ENCODE measurements at regions not wholly inside any gene's neighbourhood (a gene's known extent, or its start where the extent isn't known, plus 50 kb on each side); places are given as distances from the start of the nearest gene placed in this dataset.

GRCh38 chr4:112005027-112005426, 140.2 kb upstream of the FAM241A start:
- Histone ChIP-seq H3K4me1 (replicated peaks in 1 of 2) (no peaks in the 10 kb centered on the region), H3K9me3 (replicated peaks in 1 of 3) (no peaks in the 10 kb centered on the region), H3K27ac (no peak overlapping the region), H3K4me3 (no peak overlapping the region), H3K36me3 (replicated peaks in 1 of 2) (no peaks in the 10 kb centered on the region), H3K27me3 (no peaks in the 10 kb centered on the region)
- intact Hi-C loops (cut with DNase I) = no loop called here
- TF ChIP-seq POLR2A (IDR thresholded peaks at IDR 0.05) = no peak
- DNase-seq = no peak

- no peak for DNase-seq
- Histone ChIP-seq H3K4me1 (replicated peaks in 1 of 2) (no peaks in the 10 kb centered on the region), H3K27me3 (no peaks in the 10 kb centered on the region), H3K9me3 (replicated peaks in 1 of 3) (no peaks in the 10 kb centered on the region), H3K4me3 (no peak overlapping the region), H3K27ac (no peak overlapping the region), H3K36me3 (replicated peaks in 1 of 2) (no peaks in the 10 kb centered on the region)
- TF ChIP-seq, protein P1, sequence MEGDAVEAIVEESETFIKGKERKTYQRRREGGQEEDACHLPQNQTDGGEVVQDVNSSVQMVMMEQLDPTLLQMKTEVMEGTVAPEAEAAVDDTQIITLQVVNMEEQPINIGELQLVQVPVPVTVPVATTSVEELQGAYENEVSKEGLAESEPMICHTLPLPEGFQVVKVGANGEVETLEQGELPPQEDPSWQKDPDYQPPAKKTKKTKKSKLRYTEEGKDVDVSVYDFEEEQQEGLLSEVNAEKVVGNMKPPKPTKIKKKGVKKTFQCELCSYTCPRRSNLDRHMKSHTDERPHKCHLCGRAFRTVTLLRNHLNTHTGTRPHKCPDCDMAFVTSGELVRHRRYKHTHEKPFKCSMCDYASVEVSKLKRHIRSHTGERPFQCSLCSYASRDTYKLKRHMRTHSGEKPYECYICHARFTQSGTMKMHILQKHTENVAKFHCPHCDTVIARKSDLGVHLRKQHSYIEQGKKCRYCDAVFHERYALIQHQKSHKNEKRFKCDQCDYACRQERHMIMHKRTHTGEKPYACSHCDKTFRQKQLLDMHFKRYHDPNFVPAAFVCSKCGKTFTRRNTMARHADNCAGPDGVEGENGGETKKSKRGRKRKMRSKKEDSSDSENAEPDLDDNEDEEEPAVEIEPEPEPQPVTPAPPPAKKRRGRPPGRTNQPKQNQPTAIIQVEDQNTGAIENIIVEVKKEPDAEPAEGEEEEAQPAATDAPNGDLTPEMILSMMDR (IDR thresholded peaks at IDR 0.05) = no peak
- TF ChIP-seq POLR2A (IDR thresholded peaks at IDR 0.05) = no peak
- intact Hi-C loops (cut with DNase I) = no loop called here
- WGBS, 4 donors = 48 to 69% (median 54%) methylated on average over 2 of the region's 2 CpGs
Measured at GRCh38 chr4:112007391-112007790, 137.9 kb upstream of the FAM241A start.

- Histone ChIP-seq H3K4me1 (replicated peaks in 1 of 2) (no peaks in the 10 kb centered on the region), H3K9me3 (replicated peaks in 1 of 3) (no peaks in the 10 kb centered on the region), H3K27ac (no peak overlapping the region), H3K4me3 (no peak overlapping the region), H3K27me3 (peaks cover 9% of the 10 kb centered on the region), H3K36me3 (replicated peaks in 1 of 2) (no peaks in the 10 kb centered on the region)
- intact Hi-C loops (cut with DNase I) = no loop called here
- TF ChIP-seq, protein P1 (IDR thresholded peaks at IDR 0.05) = no peak
- TF ChIP-seq POLR2A (IDR thresholded peaks at IDR 0.05) = no peak
- DNase-seq = no peak
- WGBS, 4 donors = 63 to 72% (median 68%) methylated on average over 3 of the region's 3 CpGs
Measured at GRCh38 chr4:112015960-112016359, 129.3 kb upstream of the FAM241A start.

DNA sequence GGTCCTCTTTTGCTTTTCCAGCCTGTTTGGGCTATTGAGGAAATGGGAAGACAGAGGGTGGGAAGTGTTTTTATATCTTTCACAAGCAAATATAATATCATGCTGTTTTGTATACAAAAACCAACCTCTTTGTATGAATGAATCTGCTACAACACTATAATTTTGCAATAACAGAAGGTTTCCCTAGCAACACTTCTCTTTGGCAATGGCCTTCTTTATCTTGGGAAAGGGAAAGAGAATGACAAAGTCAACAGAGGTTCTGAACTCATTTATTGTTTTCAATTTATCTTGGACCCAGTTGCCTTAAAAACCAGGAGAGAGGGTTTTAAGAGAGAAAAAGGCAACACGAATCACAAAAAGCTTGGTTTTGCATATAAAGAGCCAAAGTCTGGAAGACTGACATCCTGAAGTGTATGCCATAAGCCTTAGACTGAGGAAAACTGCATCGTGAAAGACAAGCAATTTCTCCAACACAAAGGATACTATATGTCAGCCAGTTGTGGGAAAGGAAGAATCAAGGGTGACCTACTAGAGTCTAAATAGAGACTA, 121.8 kb upstream of the FAM241A start:
- no peak overlapping the region for H3K4me3 ChIP-seq
- TF ChIP-seq POLR2A (IDR thresholded peaks at IDR 0.05) = no peak
- TF ChIP-seq, protein P1 (IDR thresholded peaks at IDR 0.05) = no peak
- H3K27ac ChIP-seq = no peak overlapping the region
- no peaks in the 10 kb centered on the region for H3K4me1 ChIP-seq (replicated peaks in 1 of 2)
- 50 to 67% (median 58%) methylated on average over 2 of the region's 2 CpGs for WGBS, 4 donors
- no peaks in the 10 kb centered on the region for H3K36me3 ChIP-seq (replicated peaks in 1 of 2)
- intact Hi-C loops (cut with DNase I) = loop anchor here in 1 of 2 donors (10.0 kb wide), 1 partner anchor 389 kb away; no protein-coding TSS in a partner anchor
- peaks cover 5% of the 10 kb centered on the region for H3K27me3 ChIP-seq
- H3K9me3 ChIP-seq (replicated peaks in 1 of 3) = no peaks in the 10 kb centered on the region
- no peak for DNase-seq

- no peak overlapping the region for H3K4me3 ChIP-seq
- no peak for DNase-seq
- TF ChIP-seq POLR2A (IDR thresholded peaks at IDR 0.05) = no peak
- TF ChIP-seq, protein P1 (IDR thresholded peaks at IDR 0.05) = no peak
- WGBS, 4 donors = 80 to 89% (median 86%) methylated on average over 1 of the region's 1 CpG
- H3K9me3 ChIP-seq (replicated peaks in 1 of 3) = no peaks in the 10 kb centered on the region
- no peak overlapping the region for H3K27ac ChIP-seq
- intact Hi-C loops (cut with DNase I) = loop anchor here in 1 of 2 donors (10.0 kb wide), 1 partner anchor 391 kb away; no protein-coding TSS in a partner anchor
- H3K4me1 ChIP-seq (replicated peaks in 1 of 2) = no peaks in the 10 kb centered on the region
- H3K27me3 ChIP-seq = peaks cover 5% of the 10 kb centered on the region
- H3K36me3 ChIP-seq (replicated peaks in 1 of 2) = no peaks in the 10 kb centered on the region
Measured at GRCh38 chr4:112026058-112026457, 119.2 kb upstream of the FAM241A start.
